Fibroblast of mammary gland (primary cell): ENCODE measurements at regions not wholly inside any gene's neighbourhood (a gene's known extent, or its start where the extent isn't known, plus 50 kb on each side); places are given as distances from the start of the nearest gene placed in this dataset.

Experiments used
- DNase-seq: peaks from one replicate; pipeline ENCODE4 v3.0.0-alpha.2; 2010; ENCODE audit warnings: low read depth
- H3K4me3 ChIP-seq: 2 replicates; pipeline ENCODE4 v1.5.1; 2011; ENCODE audit warnings: low read depth, mild to moderate bottlenecking, low read length, moderate library complexity; ENCODE audit not compliant: control insufficient read depth
- TF ChIP-seq, protein P1 (sequence below): conservative IDR thresholded peaks from 2 replicates; pipeline ENCODE4 v1.5.1; 2011; ENCODE audit warnings: low read depth, low read length, inconsistent platforms; ENCODE audit not compliant: control insufficient read depth, insufficient read depth

DNA sequence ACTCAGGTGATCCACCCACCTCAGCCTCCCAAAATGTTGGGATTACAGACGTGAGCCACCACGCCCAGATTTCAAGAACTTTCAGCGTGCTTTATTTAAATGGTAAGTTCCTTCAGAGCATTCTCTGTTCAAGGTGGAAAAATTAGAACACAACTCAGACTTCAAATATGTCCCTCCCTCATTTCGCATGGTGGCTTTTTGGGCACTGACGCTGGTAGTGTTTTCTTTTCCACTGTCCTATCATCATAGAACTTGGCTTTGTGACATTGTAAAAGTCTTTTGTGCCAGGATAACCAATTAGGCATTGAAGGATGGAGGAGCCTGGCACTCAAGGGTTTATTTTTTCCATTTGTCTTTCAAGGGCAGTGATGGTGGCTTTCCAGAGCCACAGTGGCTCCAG, 190.8 kb downstream of the NUAK1 start:
- DNase-seq: no peak
- no peak overlapping the region for H3K4me3 ChIP-seq
- TF ChIP-seq, protein P1, sequence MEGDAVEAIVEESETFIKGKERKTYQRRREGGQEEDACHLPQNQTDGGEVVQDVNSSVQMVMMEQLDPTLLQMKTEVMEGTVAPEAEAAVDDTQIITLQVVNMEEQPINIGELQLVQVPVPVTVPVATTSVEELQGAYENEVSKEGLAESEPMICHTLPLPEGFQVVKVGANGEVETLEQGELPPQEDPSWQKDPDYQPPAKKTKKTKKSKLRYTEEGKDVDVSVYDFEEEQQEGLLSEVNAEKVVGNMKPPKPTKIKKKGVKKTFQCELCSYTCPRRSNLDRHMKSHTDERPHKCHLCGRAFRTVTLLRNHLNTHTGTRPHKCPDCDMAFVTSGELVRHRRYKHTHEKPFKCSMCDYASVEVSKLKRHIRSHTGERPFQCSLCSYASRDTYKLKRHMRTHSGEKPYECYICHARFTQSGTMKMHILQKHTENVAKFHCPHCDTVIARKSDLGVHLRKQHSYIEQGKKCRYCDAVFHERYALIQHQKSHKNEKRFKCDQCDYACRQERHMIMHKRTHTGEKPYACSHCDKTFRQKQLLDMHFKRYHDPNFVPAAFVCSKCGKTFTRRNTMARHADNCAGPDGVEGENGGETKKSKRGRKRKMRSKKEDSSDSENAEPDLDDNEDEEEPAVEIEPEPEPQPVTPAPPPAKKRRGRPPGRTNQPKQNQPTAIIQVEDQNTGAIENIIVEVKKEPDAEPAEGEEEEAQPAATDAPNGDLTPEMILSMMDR: no peak

DNA sequence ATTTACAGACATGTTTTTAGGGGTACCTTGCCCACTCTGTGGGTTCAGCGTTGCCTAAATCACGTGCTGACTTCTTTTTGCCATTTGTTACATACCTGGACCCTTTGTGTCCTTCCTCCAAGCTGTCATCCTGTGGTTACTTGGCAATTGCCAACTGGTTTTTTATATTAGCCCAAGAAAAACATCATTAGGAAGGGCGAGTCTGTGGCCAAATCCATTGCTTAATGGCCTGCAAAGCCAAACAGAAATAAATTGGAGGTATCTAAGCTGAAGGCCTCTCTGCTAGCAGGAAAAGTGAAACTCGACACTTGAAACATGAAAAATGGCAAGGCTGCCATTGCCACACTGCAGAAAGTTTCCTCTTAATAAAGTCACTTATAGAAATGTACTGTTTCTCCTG, 190.4 kb downstream of the NUAK1 start:
- TF ChIP-seq, protein P1: no peak
- no peak overlapping the region for H3K4me3 ChIP-seq
- no peak for DNase-seq

DNA sequence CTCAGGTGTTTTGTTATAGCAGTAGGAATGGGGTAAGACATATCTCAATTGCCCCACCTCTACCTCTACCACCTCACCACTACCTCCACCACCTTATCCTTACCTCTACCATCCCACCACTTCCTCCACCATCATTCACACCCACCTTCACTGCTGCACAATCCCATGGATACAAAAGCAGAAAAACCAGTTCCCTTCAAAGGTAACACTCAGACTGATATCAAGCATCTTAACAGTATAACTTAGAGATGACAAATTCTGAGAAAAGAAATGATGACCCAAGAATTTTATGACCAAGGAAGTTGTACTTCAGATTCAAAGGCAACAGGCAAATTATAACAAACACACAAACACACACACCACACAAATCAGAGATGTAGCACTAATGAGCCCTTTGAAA, 189.4 kb downstream of the NUAK1 start:
- DNase-seq: no peak
- H3K4me3 ChIP-seq: no peak overlapping the region
- TF ChIP-seq, protein P1: no peak

DNA sequence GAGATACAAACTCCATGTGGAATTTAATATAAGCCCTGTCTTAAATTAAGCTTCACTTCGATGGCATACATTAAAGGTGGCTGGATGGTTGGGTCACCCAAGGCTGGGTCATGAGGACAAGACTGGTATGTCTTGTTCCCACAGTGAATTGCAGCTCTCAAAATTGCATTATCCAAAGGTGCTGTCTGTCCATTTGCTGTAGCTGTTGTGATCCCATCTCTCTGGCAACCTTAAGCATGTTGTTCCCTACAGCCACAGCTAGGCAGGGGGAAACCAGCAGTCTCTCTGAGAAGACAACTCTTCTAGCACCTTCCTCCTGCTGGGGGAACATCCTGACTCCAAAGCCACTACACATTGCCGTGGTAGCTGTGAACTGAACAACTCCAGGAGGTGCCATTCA, 187.0 kb downstream of the NUAK1 start:
- TF ChIP-seq, protein P1: no peak
- no peak overlapping the region for H3K4me3 ChIP-seq
- no peak for DNase-seq

DNA sequence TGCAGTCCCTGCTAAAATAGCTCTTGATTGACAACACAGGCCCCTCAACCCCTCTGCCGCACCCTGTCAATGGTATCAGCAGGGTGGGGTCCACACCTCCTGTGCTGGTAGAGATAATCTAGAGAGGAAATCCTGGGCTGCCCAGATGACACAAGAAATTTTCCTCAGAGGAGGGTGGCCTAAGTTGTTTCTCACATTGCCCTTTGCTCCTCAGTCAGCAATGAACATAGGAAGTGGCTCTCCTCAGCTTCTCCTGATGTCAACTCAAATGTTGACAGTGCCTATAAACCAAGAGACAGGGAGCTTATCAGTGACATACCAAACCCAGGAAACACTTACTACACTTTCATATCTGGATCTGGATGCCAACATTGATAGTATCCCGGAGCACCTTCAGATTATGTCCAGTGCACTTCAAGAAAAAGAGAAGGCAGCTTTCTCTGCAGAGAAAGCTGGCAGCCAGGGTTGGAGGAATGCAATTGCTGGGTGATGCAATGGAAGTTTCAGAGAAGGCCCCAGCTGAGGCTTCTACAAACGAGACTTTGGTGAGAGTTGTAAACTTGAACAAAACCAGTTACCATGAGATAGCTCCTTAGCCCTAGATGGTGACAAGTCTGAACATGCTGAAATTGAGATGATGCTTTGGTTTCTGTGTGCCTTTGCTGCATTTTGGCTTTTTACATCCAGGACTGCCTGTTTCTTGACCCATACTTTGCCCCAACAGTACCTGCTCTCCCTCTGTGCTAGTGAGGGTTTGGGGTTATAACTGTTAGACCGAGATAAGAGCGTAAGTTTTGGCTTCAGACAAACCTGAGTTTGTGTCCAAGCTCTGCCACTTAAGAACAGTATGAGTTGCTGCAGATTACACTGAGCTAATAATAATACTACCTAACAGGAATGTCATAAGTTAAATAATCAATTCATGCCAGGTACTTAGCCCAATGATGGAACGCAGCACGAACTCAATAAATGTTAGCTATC, 183.5 kb downstream of the NUAK1 start:
- TF ChIP-seq, protein P1: no peak
- no peak overlapping the region for H3K4me3 ChIP-seq
- no peak for DNase-seq

DNA sequence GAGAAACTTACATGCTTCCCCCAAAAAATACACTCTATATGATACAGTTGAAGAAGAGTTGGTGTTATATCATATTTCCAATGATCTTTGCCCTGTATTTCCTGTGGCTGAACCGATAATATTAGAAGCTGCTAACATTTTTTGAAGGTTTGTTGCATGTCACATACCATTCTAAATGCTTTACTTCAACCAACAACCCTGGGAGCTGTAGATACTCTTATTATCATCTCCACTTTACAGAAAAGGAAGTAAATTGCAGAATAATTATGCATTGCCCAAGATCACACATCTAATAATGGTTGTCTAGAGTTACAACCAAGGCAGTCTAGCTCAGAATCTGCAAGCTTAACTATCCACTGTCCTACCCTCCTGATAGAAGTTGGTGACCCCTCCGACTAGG, 182.8 kb downstream of the NUAK1 start:
- DNase-seq: no peak
- H3K4me3 ChIP-seq: no peak overlapping the region
- TF ChIP-seq, protein P1: no peak
